K562 (cell line): ENCODE measurements at regions not wholly inside any gene's neighbourhood (a gene's known extent, or its start where the extent isn't known, plus 50 kb on each side); places are given as distances from the start of the nearest gene placed in this dataset.

Experiments used
- ATF7 ChIP-seq: fragments of 450-650 bp; IDR thresholded peaks from 2 replicates; pipeline ENCODE4 v1.7.1; 2014; ENCODE audit warnings: mild to moderate bottlenecking, moderate library complexity
- CTCF ChIP-seq, 3 experiments: IDR thresholded peaks in 2 of 3; conservative IDR thresholded peaks in 1 of 3; 2 replicates each; pipeline ENCODE4 v1.5.1; 2011 to 2012; ENCODE audit warnings: low read length in 3 of 3, mild to moderate bottlenecking in 3 of 3, control low read depth in 2 of 3, improper control_type of control experiment in 1 of 3, inconsistent platforms in 1 of 3, low read depth in 1 of 3, mixed read lengths in 1 of 3, moderate library complexity in 1 of 3; ENCODE audit not compliant: insufficient read depth in 2 of 3
- EGR1 ChIP-seq: fragments of 450-650 bp; conservative IDR thresholded peaks from 2 replicates; pipeline ENCODE4 v1.6.1; 2017; ENCODE audit warnings: mild to moderate bottlenecking
- U2AF2 ChIP-seq: fragments of 200-400 bp; formaldehyde crosslinking; optimal IDR thresholded peaks from 2 replicates; pipeline ENCODE3; 2017; ENCODE audit warnings: low read depth, mild to moderate bottlenecking, low read length
- TF ChIP-seq, protein P1 (sequence below): sonication (generic); formaldehyde crosslinking; IDR thresholded peaks from 2 replicates; pipeline ENCODE4 v1.8.1; 2022; ENCODE audit warnings: missing genetic modification reagents

DNA sequence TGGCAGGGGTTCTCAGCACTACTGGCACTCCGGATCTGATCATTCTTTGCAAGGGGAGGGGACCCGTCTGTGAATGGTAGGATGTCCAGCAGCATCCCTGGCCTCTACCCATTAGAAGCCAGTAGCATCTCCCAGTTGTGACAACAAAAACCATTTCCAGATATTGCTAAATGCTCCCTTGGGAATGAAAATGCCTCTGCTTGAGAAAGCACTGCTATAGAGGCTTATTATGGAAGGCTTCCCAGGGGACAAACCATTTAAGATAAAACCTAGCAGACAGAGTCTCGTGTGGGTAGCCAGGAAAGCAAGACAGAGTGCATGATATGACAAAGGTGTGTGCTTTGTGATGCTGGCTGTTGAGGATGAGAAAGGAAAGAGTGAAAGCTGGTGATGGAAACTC, 273.7 kb downstream of the TMX3 start:
- no peak for TF ChIP-seq U2AF2
- TF ChIP-seq, protein P1, sequence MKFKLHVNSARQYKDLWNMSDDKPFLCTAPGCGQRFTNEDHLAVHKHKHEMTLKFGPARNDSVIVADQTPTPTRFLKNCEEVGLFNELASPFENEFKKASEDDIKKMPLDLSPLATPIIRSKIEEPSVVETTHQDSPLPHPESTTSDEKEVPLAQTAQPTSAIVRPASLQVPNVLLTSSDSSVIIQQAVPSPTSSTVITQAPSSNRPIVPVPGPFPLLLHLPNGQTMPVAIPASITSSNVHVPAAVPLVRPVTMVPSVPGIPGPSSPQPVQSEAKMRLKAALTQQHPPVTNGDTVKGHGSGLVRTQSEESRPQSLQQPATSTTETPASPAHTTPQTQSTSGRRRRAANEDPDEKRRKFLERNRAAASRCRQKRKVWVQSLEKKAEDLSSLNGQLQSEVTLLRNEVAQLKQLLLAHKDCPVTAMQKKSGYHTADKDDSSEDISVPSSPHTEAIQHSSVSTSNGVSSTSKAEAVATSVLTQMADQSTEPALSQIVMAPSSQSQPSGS (CRISPR knock-in tag), result no peak
- TF ChIP-seq CTCF (IDR thresholded peaks at IDR 0.05 in 2 of 3, conservative IDR thresholded peaks at IDR 0.05 in 1 of 3; ENCODE audit: insufficient read depth in 2 of 3, low read depth in 1 of 3, low read length in 3 of 3), result no peak
- no peak for TF ChIP-seq ATF7
- no peak for TF ChIP-seq EGR1
